GM10248 (cell line): ENCODE measurements at regions not wholly inside any gene's neighbourhood (a gene's known extent, or its start where the extent isn't known, plus 50 kb on each side); places are given as distances from the start of the nearest gene placed in this dataset.

Source experiments
- CTCF ChIA-PET: fragments of 300-600 bp; sonication (Branson Sonifier 250); formaldehyde crosslinking; extraction: SDS; loops from one replicate; lab custom pipeline; 2021; ENCODE audit warnings: antibody characterized with exemption; lab: Yijun Ruan, JAX
- POLR2A ChIA-PET: fragments of 350-650 bp; sonication (Branson Sonifier 250); formaldehyde crosslinking; extraction: SDS; loops from one replicate; lab custom pipeline; 2020; ENCODE audit warnings: antibody characterized with exemption; lab: Yijun Ruan, JAX
- DNase-seq: peaks from one replicate; pipeline ENCODE4 v3.0.0; 2012; ENCODE audit errors: extremely low spot score
- TF ChIP-seq, protein P1 (sequence below): IDR thresholded peaks from 2 replicates; pipeline ENCODE4 v1.5.1; 2012; ENCODE audit warnings: mild to moderate bottlenecking, low read depth; ENCODE audit errors: extremely low read depth, missing control alignments, control extremely low read depth

- ChIA-PET POLR2A (no interaction called here), CTCF (no interaction called here)
- TF ChIP-seq, protein P1, sequence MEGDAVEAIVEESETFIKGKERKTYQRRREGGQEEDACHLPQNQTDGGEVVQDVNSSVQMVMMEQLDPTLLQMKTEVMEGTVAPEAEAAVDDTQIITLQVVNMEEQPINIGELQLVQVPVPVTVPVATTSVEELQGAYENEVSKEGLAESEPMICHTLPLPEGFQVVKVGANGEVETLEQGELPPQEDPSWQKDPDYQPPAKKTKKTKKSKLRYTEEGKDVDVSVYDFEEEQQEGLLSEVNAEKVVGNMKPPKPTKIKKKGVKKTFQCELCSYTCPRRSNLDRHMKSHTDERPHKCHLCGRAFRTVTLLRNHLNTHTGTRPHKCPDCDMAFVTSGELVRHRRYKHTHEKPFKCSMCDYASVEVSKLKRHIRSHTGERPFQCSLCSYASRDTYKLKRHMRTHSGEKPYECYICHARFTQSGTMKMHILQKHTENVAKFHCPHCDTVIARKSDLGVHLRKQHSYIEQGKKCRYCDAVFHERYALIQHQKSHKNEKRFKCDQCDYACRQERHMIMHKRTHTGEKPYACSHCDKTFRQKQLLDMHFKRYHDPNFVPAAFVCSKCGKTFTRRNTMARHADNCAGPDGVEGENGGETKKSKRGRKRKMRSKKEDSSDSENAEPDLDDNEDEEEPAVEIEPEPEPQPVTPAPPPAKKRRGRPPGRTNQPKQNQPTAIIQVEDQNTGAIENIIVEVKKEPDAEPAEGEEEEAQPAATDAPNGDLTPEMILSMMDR = no peak
- no peak for DNase-seq
These were observed 347.9 kb upstream of the STAC start for GRCh38 chr3:36032180-36033047.

GRCh38 chr3:36058404-36059030 is 321.8 kb upstream of the STAC start:
- TF ChIP-seq, protein P1 = no peak
- POLR2A ChIA-PET = no interaction called here
- DNase-seq = no peak
- CTCF ChIA-PET = no interaction called here

- ChIA-PET CTCF (no interaction called here), POLR2A (no interaction called here)
- TF ChIP-seq, protein P1 = no peak
- DNase-seq = no peak
These were observed 319.4 kb upstream of the STAC start for GRCh38 chr3:36060950-36061349.

- ChIA-PET CTCF (interaction anchor here (1.3 kb wide), 1 partner anchor 10 kb away, joined by 5 read pairs; no protein-coding TSS in a partner anchor), POLR2A (no interaction called here)
- TF ChIP-seq, protein P1 = no peak
- no peak for DNase-seq
These were observed 316.3 kb upstream of the STAC start for GRCh38 chr3:36063992-36064391.

GRCh38 chr3:36065321-36065720 is 315.0 kb upstream of the STAC start:
- POLR2A ChIA-PET = no interaction called here
- CTCF ChIA-PET = no interaction called here
- no peak for DNase-seq
- TF ChIP-seq, protein P1 = no peak

DNA sequence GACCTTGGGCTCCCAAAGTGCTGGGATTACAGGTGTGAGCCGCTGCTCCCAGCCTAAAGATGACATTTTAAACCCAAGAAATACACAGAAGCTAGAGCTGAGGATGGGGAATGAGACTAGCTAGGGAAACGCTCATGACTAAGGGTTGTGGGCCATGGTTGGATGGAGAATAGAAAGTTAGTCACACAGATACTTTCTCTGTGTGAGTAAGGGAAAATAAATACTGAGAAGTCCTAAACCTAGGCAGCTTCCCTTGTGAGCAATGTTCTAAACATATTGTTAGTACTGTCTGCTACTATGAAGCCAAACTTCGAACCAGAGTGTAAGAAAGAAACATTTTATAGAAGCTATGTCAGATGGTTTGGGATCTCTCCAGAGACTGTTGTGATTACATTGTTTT is 304.8 kb upstream of the STAC start:
- ChIA-PET CTCF (interaction anchor here (0.9 to 1.1 kb wide), 2 partner anchors 50 to 247 kb away, joined by 3 read pairs; no protein-coding TSS in a partner anchor), POLR2A (no interaction called here)
- DNase-seq = no peak
- TF ChIP-seq, protein P1 = no peak
